Activated B cell treated with CpG ODN at 0.5 μM for 24 hours (primary cell): ENCODE measurements at regions not wholly inside any gene's neighbourhood (a gene's known extent, or its start where the extent isn't known, plus 50 kb on each side); places are given as distances from the start of the nearest gene placed in this dataset.

Experiments used
- ATAC-seq: fragments of 200-7000 bp; cut with Tn5 transposase; one replicate; pipeline ENCODE4 v1.10.0; 2021; ENCODE audit warnings: low read depth, mild to moderate bottlenecking, moderate library complexity
- CTCF ChIA-PET: fragments of 350-600 bp; sonication (Branson Sonifier 250); formaldehyde crosslinking; loops from one replicate; lab custom pipeline; 2021; ENCODE audit warnings: antibody characterized with exemption; lab: Charles Lee
- POLR2A ChIA-PET: fragments of 350-600 bp; sonication (Branson Sonifier 250); formaldehyde crosslinking; loops from one replicate; lab custom pipeline; 2021; ENCODE audit warnings: antibody characterized with exemption; lab: Charles Lee
- DNase-seq: peaks from one replicate; pipeline ENCODE4 v3.0.0; 2022
- H3K27ac Mint-ChIP-seq: one replicate; pipeline ENCODE4 v1.8.0; 2020; ENCODE audit warnings: mixed read lengths
- H3K27me3 Mint-ChIP-seq: one replicate; pipeline ENCODE4 v1.8.0; 2021; ENCODE audit warnings: mixed read lengths
- H3K36me3 Mint-ChIP-seq: one replicate; pipeline ENCODE4 v1.8.0; 2021; ENCODE audit warnings: low read depth, mixed read lengths
- H3K4me1 Mint-ChIP-seq: one replicate; pipeline ENCODE4 v1.8.0; 2021; ENCODE audit warnings: mixed read lengths
- H3K4me3 Mint-ChIP-seq: one replicate; pipeline ENCODE4 v1.8.0; 2020; ENCODE audit warnings: mild to moderate bottlenecking, mixed read lengths
- H3K9me3 Mint-ChIP-seq: one replicate; pipeline ENCODE4 v1.8.0; 2020; ENCODE audit warnings: mixed read lengths
- intact Hi-C: fragments of 100-400 bp; cut with micrococcal nuclease; formaldehyde crosslinking; loops from one replicate; pipeline ENCODE4 v1.15.1; 2024
- TF ChIP-seq, protein P1 (sequence below): fragments of 200-600 bp; IDR thresholded peaks from one replicate; pipeline ENCODE4 v1.8.0; 2022; ENCODE audit warnings: antibody characterized with exemption, mild to moderate bottlenecking

DNA sequence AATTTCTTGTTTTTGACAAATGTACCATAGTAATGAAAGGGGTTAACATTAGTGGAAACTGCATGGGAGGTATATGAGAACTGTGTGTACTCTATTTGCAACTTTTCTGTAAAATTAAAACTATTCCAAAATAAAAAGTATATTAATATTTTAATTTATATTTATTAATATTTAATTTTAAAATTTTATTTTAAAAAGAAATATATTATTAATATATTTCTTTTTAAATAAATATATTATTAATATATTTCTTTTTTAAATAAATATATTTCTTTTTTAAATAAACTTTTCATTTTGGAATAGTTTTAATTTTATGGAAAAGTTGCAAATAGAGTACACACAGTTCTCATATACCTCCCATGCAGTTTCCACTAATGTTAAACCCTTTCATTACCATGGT is 101.1 kb upstream of the SLC7A1 start:
- POLR2A ChIA-PET: no interaction called here
- intact Hi-C loops: no loop called here

DNA sequence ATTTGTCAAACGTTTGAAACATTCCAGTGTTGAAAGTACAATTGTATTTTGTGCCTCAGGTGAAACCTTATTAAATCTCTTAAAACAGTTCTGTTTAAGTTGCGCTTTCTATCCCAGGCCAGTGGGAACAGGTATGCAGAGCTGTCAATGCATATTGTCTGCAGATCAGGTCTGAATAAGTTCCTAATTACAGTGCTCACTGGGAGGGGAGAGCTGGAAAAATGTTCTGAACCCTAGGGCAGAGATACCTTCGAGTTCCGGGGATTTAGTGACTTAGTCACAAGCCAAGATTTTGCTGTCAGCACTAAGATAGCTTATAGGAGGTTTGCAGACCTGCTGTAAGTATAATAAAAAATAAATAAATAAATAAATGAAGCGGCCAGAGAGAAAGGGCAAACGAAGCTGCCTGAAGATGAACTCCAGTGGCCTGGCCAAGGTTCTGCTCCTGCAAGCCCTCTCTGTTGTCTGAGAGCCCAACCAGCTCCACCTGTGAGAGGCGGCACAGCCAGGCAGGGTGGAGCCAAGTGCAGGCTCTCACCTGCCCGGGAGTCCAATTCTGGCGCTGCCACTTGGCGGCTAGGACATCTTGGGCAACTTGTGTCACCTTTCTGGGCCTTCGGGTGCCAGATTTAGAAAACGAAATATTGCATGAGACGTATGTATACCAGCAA is 97.9 kb upstream of the SLC7A1 start:
- Mint-ChIP-seq H3K9me3 (no peaks in the 10 kb centered on the region), H3K27ac (no peak overlapping the region), H3K4me1 (no peaks in the 10 kb centered on the region), H3K36me3 (no peaks in the 10 kb centered on the region), H3K4me3 (no peak overlapping the region), H3K27me3 (peaks cover 17% of the 10 kb centered on the region)
- ChIA-PET CTCF (no interaction called here), POLR2A (no interaction called here)
- ATAC-seq: no peak
- intact Hi-C loops: no loop called here
- TF ChIP-seq, protein P1, sequence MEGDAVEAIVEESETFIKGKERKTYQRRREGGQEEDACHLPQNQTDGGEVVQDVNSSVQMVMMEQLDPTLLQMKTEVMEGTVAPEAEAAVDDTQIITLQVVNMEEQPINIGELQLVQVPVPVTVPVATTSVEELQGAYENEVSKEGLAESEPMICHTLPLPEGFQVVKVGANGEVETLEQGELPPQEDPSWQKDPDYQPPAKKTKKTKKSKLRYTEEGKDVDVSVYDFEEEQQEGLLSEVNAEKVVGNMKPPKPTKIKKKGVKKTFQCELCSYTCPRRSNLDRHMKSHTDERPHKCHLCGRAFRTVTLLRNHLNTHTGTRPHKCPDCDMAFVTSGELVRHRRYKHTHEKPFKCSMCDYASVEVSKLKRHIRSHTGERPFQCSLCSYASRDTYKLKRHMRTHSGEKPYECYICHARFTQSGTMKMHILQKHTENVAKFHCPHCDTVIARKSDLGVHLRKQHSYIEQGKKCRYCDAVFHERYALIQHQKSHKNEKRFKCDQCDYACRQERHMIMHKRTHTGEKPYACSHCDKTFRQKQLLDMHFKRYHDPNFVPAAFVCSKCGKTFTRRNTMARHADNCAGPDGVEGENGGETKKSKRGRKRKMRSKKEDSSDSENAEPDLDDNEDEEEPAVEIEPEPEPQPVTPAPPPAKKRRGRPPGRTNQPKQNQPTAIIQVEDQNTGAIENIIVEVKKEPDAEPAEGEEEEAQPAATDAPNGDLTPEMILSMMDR: no peak
- no peak for DNase-seq

More for the DNA sequence above, 101.1 kb upstream of the SLC7A1 start:
- peaks cover 31% of the 10 kb centered on the region for H3K27me3 Mint-ChIP-seq
- DNase-seq (no peak), ATAC-seq (no peak)
- TF ChIP-seq, protein P1: no peak
- no peaks in the 10 kb centered on the region for H3K9me3 Mint-ChIP-seq
- no peaks in the 10 kb centered on the region for H3K4me1 Mint-ChIP-seq
- no peak overlapping the region for H3K27ac Mint-ChIP-seq
- H3K36me3 Mint-ChIP-seq: no peaks in the 10 kb centered on the region
- CTCF ChIA-PET: no interaction called here
- H3K4me3 Mint-ChIP-seq: no peak overlapping the region

DNA sequence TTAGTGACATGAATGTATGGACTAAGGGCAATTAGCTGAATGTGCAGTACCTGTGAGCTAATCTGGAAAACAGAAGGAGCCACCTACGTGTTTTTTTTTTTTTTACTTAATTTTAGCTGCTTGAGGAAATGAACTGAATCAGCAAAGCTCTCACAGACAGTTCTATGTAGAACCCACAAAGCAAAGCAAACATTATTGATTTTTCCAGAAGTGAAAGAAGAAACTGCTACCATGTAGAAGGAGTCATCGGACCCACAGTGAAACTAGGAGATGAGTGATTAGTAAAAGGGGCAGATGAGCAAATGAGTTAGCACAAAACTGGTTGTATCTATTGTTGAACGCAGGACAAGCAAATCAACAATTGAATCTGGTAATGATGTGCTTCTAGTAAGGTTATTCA is 94.1 kb upstream of the SLC7A1 start:
- ATAC-seq (no peak), DNase-seq (no peak)
- H3K36me3 Mint-ChIP-seq: no peaks in the 10 kb centered on the region
- POLR2A ChIA-PET: no interaction called here
- H3K27ac Mint-ChIP-seq: no peak overlapping the region
- TF ChIP-seq, protein P1: no peak
- no peaks in the 10 kb centered on the region for H3K9me3 Mint-ChIP-seq
- CTCF ChIA-PET: no interaction called here
- H3K4me1 Mint-ChIP-seq: no peaks in the 10 kb centered on the region
- peaks cover 17% of the 10 kb centered on the region for H3K27me3 Mint-ChIP-seq
- intact Hi-C loops: no loop called here
- no peak overlapping the region for H3K4me3 Mint-ChIP-seq

DNA sequence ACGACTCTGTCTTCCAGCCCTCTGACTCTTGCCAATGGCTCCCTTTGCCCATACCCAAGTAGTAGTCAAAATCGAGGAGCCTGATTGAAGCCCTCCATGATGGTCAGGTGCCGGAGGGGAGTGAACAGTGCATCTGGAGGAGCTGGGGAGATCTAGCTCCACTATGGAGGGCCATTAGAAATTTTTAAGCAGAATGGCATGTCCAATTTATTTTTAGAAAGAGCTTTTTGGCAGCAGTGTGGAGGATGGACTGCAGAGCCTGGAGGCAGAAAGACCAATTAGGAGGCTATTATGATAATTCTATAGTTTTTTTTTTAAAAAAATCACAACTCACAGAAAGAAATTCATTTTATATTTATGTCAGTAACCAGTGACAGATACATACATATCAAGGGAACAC is 92.7 kb upstream of the SLC7A1 start:
- CTCF ChIA-PET: no interaction called here
- intact Hi-C loops: no loop called here
- ATAC-seq (no peak), DNase-seq (no peak)
- no peaks in the 10 kb centered on the region for H3K36me3 Mint-ChIP-seq
- H3K4me1 Mint-ChIP-seq: no peaks in the 10 kb centered on the region
- H3K9me3 Mint-ChIP-seq: peaks cover 3% of the 10 kb centered on the region
- TF ChIP-seq, protein P1: no peak
- POLR2A ChIA-PET: no interaction called here
- no peak overlapping the region for H3K27ac Mint-ChIP-seq
- H3K27me3 Mint-ChIP-seq: peaks cover 16% of the 10 kb centered on the region
- H3K4me3 Mint-ChIP-seq: no peak overlapping the region

DNA sequence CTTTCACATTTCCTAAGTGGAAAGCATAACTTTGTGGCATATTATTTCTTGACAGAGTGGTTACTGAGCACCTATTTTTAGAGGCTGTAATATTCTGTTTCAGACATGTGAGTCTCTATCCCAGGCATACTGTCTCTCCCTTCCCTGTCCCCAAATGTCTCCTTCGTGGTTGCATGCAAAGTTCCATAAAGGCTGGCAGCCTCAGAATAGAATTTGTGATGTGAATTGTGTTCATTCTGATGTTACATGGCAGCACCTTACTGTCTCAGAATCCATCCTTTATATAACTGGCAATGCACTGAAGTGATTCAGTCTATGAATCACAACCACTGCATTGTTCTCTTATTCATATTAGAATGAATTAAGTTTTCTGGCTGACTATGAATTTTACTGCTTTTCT is 89.0 kb upstream of the SLC7A1 start:
- TF ChIP-seq, protein P1: no peak
- Mint-ChIP-seq H3K27me3 (peaks cover 19% of the 10 kb centered on the region), H3K9me3 (peaks cover 3% of the 10 kb centered on the region), H3K4me3 (no peak overlapping the region), H3K36me3 (no peaks in the 10 kb centered on the region), H3K27ac (no peak overlapping the region), H3K4me1 (no peaks in the 10 kb centered on the region)
- ATAC-seq (no peak), DNase-seq (no peak)
- POLR2A ChIA-PET: no interaction called here
- intact Hi-C loops: no loop called here
- CTCF ChIA-PET: no interaction called here
